Stimulated activated CD4-positive, alpha-beta T cell treated with anti-CD3 and anti-CD28 coated beads, Interleukin-2, amount 100 ng/mL, for 48 hours (primary cell): ENCODE measurements at regions not wholly inside any gene's neighbourhood (a gene's known extent, or its start where the extent isn't known, plus 50 kb on each side); places are given as distances from the start of the nearest gene placed in this dataset.

Experiments
- DNase-seq, 2 donors: peaks; one replicate each; pipeline ENCODE4 v3.0.0-alpha.2; 2020

GRCh38 chr12:111194703-111195051, 174.2 kb downstream of the PHETA1 start:
- no peak for DNase-seq

DNA sequence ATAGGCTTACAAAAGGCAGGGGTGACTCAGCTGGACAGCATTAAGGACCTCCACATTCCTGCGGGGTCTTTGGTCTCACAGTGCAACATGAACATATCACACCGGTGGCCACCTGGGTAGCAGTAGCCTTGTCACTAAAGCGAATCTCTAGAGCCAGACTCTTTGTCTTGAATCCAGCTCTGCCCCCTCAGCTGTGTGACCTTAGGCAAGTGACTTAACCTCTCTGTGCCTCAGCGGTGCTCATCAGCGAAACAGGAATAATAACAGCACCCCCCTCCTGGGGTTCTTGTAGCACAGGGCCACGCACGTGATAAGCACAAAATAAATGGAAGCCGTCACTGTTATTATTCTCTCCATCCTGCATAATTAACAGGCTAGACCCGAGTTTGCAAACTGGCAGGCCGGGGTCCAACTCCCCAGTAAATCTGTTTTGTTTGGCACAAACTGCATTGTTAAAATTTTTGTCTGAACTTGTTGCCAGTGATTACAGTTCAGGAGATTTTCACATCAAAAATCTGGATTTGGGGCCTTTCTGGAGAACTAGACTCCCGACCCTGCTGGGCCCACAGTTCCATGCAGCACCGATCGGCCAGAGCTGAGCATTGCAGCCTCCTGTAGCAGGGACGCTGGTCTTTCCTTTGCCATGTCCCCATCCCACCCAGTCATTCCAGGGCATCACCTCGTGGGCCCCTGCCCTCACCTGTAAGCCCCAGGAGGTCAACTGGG, 174.8 kb downstream of the PHETA1 start:
- DNase-seq = no peak

DNA sequence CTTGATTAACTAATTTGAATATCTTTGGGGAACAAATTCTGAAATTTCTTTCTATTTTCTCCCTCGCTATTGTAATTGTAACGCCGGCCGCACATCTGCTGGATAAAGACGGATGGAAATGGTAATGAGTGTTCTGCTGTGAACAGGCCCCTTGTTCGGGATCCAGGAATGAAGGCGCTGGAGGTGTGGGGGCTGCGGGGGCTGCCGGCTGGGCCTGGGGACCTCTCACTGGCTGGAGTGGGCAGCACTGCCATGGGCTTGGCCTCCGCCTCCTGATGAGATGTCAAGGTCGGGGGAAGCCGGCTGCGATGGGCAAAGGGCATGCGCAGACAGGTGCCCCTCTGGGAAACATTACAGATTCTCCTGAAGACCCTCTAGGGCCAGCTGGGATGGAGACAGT, 175.4 kb downstream of the PHETA1 start:
- DNase-seq = no peak

DNA sequence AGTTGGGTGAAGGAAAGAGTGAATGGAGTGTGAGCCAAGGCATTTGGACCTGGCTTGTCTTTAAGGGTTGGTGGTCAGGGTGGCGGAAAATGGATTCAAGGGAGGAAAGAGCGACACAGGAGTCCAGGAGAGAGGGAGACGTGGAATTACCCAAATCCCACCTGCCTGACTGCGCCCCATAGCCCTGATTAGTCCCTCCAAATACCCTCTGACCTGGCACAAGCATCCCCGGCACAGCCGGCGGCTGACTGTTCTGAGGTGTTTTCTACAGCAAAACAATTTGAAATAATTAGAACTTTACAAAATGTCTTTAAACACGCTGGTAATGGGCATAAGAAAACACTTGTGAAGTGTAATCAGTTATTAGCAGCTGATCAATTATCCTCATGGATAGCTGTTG, 175.8 kb downstream of the PHETA1 start:
- DNase-seq = no peak

DNA sequence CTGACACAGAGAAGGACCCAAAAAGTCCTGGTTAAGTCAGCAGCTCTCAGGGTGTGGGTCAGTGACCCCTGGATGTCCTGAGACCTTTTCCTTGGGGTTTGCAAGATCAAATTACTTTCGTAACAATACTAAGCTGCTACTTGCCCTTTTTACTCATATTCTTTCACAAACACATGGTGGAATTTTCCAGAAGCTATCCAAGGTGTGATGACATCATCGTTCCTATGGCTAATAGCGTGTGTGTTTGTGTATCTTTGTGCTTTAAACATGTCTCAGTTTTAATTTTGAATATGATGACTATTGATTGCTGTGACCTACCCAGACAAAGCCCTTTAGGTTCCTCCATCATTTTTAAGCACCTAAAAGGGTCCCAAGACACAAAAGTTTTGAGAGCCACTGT, 176.2 kb downstream of the PHETA1 start:
- DNase-seq = no peak

DNA sequence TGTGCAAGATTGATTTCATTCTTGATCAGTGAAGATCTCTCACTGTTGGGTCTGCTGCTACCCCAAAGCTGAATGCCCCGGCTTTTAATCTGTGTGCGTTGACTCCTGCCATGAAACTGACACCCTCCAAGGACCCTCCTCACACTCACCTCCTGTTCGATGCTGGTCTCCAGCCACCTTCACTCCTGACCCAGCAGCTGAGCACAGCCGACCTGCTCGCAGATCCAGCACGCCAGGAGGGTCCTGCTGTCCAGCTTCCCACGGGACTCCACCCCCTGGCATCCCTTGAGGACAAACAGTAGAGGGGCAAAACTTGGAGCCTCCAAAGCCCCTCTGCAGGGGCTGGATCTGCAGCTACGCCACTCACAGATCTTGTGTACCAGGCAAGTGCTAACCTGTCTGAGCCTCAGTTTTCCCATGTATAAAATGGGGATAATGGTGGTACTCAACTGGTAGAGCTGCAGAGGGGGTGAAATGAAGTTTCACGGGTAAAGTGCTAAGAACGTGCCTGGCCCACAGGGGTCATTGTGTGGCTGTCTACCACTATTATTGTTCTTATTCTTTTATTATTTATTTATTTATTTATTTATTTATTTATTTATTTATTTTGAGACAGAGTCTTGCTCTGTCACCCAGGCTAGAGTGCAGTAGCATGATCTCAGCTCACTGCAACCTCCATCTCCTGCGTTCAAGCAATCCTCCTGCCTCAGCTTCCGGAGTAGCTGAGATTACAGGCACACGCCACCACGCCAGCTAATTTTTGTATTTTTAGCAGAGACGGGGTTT, 178.0 kb downstream of the PHETA1 start:
- no peak for DNase-seq

DNA sequence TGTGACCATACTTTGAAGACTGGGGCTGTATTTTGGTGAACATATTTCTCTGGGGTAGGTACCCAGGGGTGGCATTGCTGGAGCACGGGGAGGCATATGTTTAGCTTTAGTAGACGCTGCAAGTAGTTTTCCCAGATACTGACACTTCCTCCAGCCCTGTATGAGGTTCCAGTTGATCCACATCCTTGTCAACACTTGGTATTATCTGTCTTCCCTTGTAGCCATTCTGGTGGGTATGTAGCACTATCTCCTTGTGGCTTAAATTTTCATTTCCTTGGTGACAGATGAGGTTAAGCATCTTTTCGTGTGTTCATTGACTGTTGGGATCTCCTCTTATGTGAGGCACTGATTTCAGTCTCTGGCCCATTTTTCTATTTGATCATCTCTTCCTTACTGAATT, 179.1 kb downstream of the PHETA1 start:
- DNase-seq = no peak

DNA sequence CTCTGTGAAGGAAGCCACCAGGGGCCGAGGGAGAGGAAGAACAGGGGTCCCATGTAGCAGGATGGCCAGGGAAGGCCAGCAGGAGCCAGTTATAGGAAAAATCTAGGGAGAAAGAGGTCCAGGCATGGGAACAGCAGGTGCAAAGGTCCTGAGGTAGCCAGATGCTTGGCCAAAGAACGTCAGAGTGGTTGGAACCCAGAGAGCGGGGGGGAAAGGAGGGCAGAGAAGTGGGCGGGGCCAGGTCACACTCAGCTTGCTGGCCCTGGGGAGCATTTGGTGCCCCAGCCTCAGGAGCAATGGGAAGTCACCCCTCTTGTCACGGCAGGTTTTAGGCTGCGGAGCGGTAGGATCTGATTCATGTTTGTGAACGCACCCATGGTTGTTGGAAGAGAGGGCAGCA, 180.5 kb downstream of the PHETA1 start:
- no peak for DNase-seq

GRCh38 chr12:111186347-111186746, 182.5 kb downstream of the PHETA1 start:
- DNase-seq = no peak

DNA sequence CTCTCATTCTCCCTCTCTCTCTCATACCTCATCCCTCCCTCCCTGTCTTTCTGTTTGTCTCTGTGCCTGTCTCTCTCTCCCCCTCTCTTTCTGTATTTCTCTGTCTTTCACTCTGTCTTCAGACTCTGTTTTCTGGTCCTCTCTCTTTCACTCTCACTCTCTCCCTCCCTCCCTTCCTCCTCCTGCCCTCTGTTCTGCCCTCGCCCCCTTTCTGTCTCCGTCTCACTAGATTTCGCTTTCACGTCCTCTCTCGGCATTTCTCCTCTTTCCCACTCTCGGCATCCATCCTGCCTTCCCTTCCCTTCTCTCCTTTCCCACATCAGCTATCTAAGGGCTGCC, 183.0 kb downstream of the PHETA1 start:
- no peak for DNase-seq

- no peak for DNase-seq
These were observed 183.5 kb downstream of the PHETA1 start for GRCh38 chr12:111185206-111185888.

DNA sequence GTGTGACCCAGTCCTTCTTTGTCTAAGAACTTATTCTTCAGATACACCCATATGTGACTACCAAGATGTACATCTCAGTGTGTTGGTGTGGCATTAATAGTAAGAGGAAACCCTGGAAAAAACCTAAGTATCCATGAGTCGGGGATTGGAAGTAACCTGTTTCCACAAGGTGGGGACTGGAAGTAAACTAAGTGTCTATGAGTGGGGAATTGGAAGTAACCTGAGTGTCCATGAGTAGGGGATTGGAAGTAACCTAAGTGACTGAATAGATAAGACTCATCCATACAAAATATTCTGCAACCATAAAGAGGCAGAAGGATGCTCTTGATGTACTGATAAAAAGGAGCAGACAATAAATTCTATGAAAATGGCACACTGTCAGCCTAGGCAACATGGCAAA, 184.7 kb downstream of the PHETA1 start:
- no peak for DNase-seq

DNA sequence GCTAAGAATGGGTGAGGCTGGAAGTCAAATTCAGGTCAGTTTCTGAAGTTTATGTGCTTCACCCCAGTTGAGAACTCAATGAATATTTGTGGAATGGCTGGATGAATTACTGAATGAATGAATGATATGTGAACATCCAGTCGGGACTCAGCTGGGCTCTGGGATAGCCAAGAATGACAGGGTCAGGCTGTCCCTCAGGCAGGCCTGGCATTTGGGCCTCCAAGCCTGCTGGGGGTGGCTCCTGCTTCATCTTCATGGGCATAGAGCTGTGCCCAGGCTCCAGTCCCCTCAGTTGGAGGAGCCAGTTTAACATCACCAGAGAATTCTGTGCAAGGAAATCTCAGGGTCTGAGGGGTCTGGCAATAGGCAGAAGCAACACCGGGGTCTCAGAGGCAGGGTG, 185.8 kb downstream of the PHETA1 start:
- DNase-seq = no peak

DNA sequence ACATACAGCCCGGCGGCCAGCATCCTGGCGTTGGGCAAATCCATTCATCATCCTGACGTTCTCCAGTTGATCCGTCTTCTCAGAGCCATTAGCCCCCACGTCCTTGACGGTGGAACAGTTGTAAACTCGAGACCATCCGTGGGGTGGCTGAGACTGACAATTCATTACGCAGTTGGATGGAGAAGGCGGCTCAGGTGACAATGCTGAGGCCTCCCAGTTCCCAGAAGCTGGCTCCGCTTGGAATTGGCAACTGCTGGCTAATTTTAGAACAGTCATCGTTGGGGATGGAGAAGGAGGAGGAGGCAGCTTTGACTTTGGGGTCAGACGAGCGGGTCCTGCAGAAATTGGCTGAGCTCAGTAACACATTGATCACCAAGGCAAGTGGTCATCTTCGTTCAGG, 186.5 kb downstream of the PHETA1 start:
- no peak for DNase-seq

DNA sequence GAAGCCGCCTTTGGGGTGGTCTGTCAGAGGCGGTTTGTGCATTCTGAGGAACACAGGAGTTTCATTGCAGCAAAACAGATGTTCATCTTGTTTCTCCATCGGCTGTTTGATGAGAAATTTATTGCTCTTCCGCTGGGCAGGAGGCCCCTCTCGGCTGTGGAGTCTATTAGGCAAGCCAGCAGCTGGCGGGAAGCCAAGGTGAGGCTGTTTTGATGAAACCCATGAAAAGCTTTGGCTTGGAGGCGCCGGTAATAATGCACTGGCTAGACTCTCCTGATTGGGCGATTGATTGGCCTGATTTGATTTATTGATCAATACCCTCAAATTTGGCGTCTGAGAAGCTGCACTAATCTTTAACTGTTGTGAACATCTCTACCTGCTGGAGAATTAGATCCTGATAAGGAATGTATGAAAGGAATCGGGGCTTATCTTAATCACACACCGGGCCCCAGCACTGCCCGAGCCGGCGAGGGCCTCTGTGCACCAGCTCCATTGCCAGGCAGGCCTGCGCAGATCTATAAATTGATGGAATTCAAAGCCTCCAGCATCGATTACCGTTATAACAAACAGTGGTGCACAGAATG, 187.7 kb downstream of the PHETA1 start:
- no peak for DNase-seq

- no peak for DNase-seq
These were observed 188.3 kb downstream of the PHETA1 start for GRCh38 chr12:111180426-111181142.

GRCh38 chr12:111178181-111179081, 190.5 kb downstream of the PHETA1 start:
- DNase-seq = no peak

GRCh38 chr12:111175396-111176094, 193.3 kb downstream of the PHETA1 start:
- DNase-seq = no peak

DNA sequence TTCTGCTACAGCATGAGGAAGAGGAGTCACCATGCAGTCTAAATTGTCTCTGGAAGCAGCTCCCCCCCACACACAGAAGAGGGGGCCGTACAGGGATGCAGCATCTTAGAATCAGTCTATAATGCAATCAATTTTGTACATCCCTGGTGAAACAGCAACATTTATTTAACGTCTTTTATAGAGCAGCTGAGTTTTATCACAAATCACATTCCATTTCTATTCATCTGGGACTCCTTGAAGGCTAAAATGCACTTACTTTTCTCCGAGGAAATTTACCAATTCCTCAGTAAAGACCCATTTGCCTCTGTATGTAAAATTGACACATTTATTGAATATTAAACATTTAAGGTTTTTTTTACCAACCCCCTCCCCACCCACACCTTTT, 193.9 kb downstream of the PHETA1 start:
- no peak for DNase-seq

GRCh38 chr12:111174251-111174960, 194.5 kb downstream of the PHETA1 start:
- no peak for DNase-seq

GRCh38 chr12:111173836-111174235, 195.1 kb downstream of the PHETA1 start:
- DNase-seq = no peak
